RPMI7951 (cell line): ENCODE measurements at regions not wholly inside any gene's neighbourhood (a gene's known extent, or its start where the extent isn't known, plus 50 kb on each side); places are given as distances from the start of the nearest gene placed in this dataset.
A peak's percentile ranks its signal among the peaks of the same experiment; 100 is the strongest.

Experiments
- DNase-seq: peaks from one replicate; pipeline ENCODE4 v3.0.0-alpha.2; 2012; ENCODE audit warnings: low read depth

- DNase-seq: no peak
Observed at GRCh38 chr3:23644099-23644498, 161.7 kb upstream of the UBE2E1 start.

GRCh38 chr3:23644676-23645075, 161.1 kb upstream of the UBE2E1 start:
- DNase-seq: no peak

- DNase-seq: no peak
Observed at GRCh38 chr3:23645533-23646183, 160.1 kb upstream of the UBE2E1 start.

GRCh38 chr3:23646184-23646920, 159.4 kb upstream of the UBE2E1 start:
- no peak for DNase-seq

- no peak for DNase-seq
Observed at GRCh38 chr3:23647706-23648258, 158.0 kb upstream of the UBE2E1 start.

- DNase-seq: peak; percentile 59
Observed at GRCh38 chr3:23648326-23648995, 157.3 kb upstream of the UBE2E1 start.

- no peak for DNase-seq
Observed at GRCh38 chr3:23648996-23649395, 156.8 kb upstream of the UBE2E1 start.

GRCh38 chr3:23649448-23649847, 156.3 kb upstream of the UBE2E1 start:
- DNase-seq: no peak

GRCh38 chr3:23650371-23651140, 155.2 kb upstream of the UBE2E1 start:
- peak; percentile 71 for DNase-seq

GRCh38 chr3:23653647-23654525, 151.9 kb upstream of the UBE2E1 start:
- no peak for DNase-seq

GRCh38 chr3:23654571-23654970, 151.2 kb upstream of the UBE2E1 start:
- DNase-seq: no peak

GRCh38 chr3:23655749-23656148, 150.0 kb upstream of the UBE2E1 start:
- DNase-seq: no peak

GRCh38 chr3:23656199-23656598, 149.6 kb upstream of the UBE2E1 start:
- no peak for DNase-seq

GRCh38 chr3:23656821-23657220, 148.9 kb upstream of the UBE2E1 start:
- DNase-seq: no peak

GRCh38 chr3:23657647-23658046, 148.1 kb upstream of the UBE2E1 start:
- DNase-seq: no peak

GRCh38 chr3:23659274-23659673, 146.5 kb upstream of the UBE2E1 start:
- DNase-seq: no peak

GRCh38 chr3:23659840-23660430, 145.8 kb upstream of the UBE2E1 start:
- no peak for DNase-seq

- DNase-seq: peak; percentile 42
Observed at GRCh38 chr3:23662079-23662617, 143.6 kb upstream of the UBE2E1 start.

- no peak for DNase-seq
Observed at GRCh38 chr3:23663246-23663645, 142.5 kb upstream of the UBE2E1 start.

- DNase-seq: peak; percentile 35
Observed at GRCh38 chr3:23663661-23664186, 142.0 kb upstream of the UBE2E1 start.
